Loucy (cell line): ENCODE measurements at regions not wholly inside any gene's neighbourhood (a gene's known extent, or its start where the extent isn't known, plus 50 kb on each side); places are given as distances from the start of the nearest gene placed in this dataset.

ENCODE experiments used
- H2AFZ ChIP-seq: fragments of 200-600 bp; sonication (generic); 2 replicates; pipeline ENCODE4 v1.6.0; 2016; ENCODE audit warnings: antibody characterized with exemption, mild to moderate bottlenecking, low read length, moderate library complexity
- H3F3A ChIP-seq: fragments of 200-600 bp; 2 replicates; pipeline ENCODE4 v1.6.0; 2016; ENCODE audit warnings: antibody characterized with exemption, low read depth, mild to moderate bottlenecking
- H3K27me3 ChIP-seq: fragments of 200-600 bp; sonication (generic); 2 replicates; pipeline ENCODE4 v1.6.1; 2014; ENCODE audit warnings: low read length, mild to moderate bottlenecking; ENCODE audit not compliant: insufficient read depth, poor library complexity, severe bottlenecking
- H3K36me3 ChIP-seq: fragments of 200-600 bp; sonication (generic); 2 replicates; pipeline ENCODE4 v1.6.1; 2016; ENCODE audit warnings: low read length; ENCODE audit not compliant: insufficient read depth
- H3K4me1 ChIP-seq: fragments of 200-600 bp; sonication (generic); 2 replicates; pipeline ENCODE4 v1.5.1; 2014; ENCODE audit warnings: low read length, mild to moderate bottlenecking; ENCODE audit not compliant: insufficient read depth, poor library complexity, severe bottlenecking
- H3K4me2 ChIP-seq: fragments of 200-600 bp; sonication (generic); 2 replicates; pipeline ENCODE4 v1.6.0; 2014; ENCODE audit warnings: antibody characterized with exemption, low read length, low read depth, mild to moderate bottlenecking; ENCODE audit not compliant: poor library complexity, severe bottlenecking
- H3K4me3 ChIP-seq: fragments of 200-600 bp; sonication (generic); 2 replicates; pipeline ENCODE4 v1.5.1; 2014; ENCODE audit warnings: low read length, mild to moderate bottlenecking, mixed read lengths; ENCODE audit not compliant: poor library complexity, severe bottlenecking
- H3K79me2 ChIP-seq: fragments of 200-600 bp; sonication (generic); 2 replicates; pipeline ENCODE4 v1.6.1; 2014; ENCODE audit warnings: low read length; ENCODE audit not compliant: insufficient read depth
- H3K9ac ChIP-seq: fragments of 200-600 bp; sonication (generic); 2 replicates; pipeline ENCODE4 v1.6.0; 2014; ENCODE audit warnings: mild to moderate bottlenecking, low read depth, low read length, moderate library complexity; ENCODE audit not compliant: poor library complexity, severe bottlenecking
- H3K9me2 ChIP-seq: fragments of 200-600 bp; sonication (generic); replicated peaks from 2 replicates; pipeline ENCODE4 v1.6.1; 2016; ENCODE audit warnings: low read depth, low read length, mixed read lengths
- H3K9me3 ChIP-seq: fragments of 200-600 bp; sonication (generic); 2 replicates; pipeline ENCODE4 v1.6.1; 2014; ENCODE audit warnings: mild to moderate bottlenecking, antibody characterized with exemption, low read length, low read depth; ENCODE audit not compliant: insufficient read depth
- H4K20me1 ChIP-seq: fragments of 200-600 bp; sonication (generic); 2 replicates; pipeline ENCODE4 v1.6.0; 2014; ENCODE audit warnings: antibody characterized with exemption, low read length, mild to moderate bottlenecking; ENCODE audit not compliant: insufficient read depth, poor library complexity, severe bottlenecking
- CTCF ChIP-seq: fragments of 200-600 bp; sonication (generic); conservative IDR thresholded peaks from 2 replicates; pipeline ENCODE4 v1.5.1; 2014; ENCODE audit warnings: mild to moderate bottlenecking, antibody characterized with exemption, low read length
- EZH2phosphoT487 ChIP-seq: fragments of 200-600 bp; IDR thresholded peaks from 2 replicates; pipeline ENCODE4 v1.6.1; 2018; ENCODE audit warnings: antibody characterized with exemption, mild to moderate bottlenecking, moderate library complexity, borderline replicate concordance

- no peaks in the 10 kb centered on the region for H3K36me3 ChIP-seq
- H3K27me3 ChIP-seq, result no peaks in the 10 kb centered on the region
- no peaks in the 10 kb centered on the region for H3F3A ChIP-seq
- no peak overlapping the region for H3K4me3 ChIP-seq
- no peak overlapping the region for H3K9ac ChIP-seq
- H3K9me2 ChIP-seq, result no peaks in the 10 kb centered on the region
- no peaks in the 10 kb centered on the region for H3K79me2 ChIP-seq
- H3K9me3 ChIP-seq, result no peaks in the 10 kb centered on the region
- no peaks in the 10 kb centered on the region for H4K20me1 ChIP-seq
- H3K4me1 ChIP-seq, result no peaks in the 10 kb centered on the region
- no peak overlapping the region for H3K4me2 ChIP-seq
- TF ChIP-seq CTCF, result no peak
- no peak for TF ChIP-seq EZH2phosphoT487
- H2AFZ ChIP-seq, result no peak overlapping the region
Observed at GRCh38 chr21:41643246-41643966, 123.4 kb downstream of the RIPK4 start.

- Histone ChIP-seq H3K9me2 (no peaks in the 10 kb centered on the region), H3K9me3 (no peaks in the 10 kb centered on the region), H3K79me2 (no peaks in the 10 kb centered on the region), H3K9ac (no peak overlapping the region), H3K4me2 (no peak overlapping the region), H3K4me1 (no peaks in the 10 kb centered on the region), H4K20me1 (no peaks in the 10 kb centered on the region), H3F3A (no peaks in the 10 kb centered on the region), H2AFZ (no peak overlapping the region; the same call in 1 of the 2 replicates), H3K36me3 (no peaks in the 10 kb centered on the region), H3K27me3 (no peaks in the 10 kb centered on the region), H3K4me3 (no peak overlapping the region)
- TF ChIP-seq CTCF (no peak), EZH2phosphoT487 (no peak)
Observed at GRCh38 chr21:41641821-41642701, 124.8 kb downstream of the RIPK4 start.

GRCh38 chr21:41641510-41641815 is 125.4 kb downstream of the RIPK4 start:
- Histone ChIP-seq H3K9ac (no peak overlapping the region), H3K4me2 (no peak overlapping the region), H3K4me3 (no peak overlapping the region)

More at GRCh38 chr21:41641510-41641815, 125.4 kb downstream of the RIPK4 start:
- H3K27me3 ChIP-seq, result no peaks in the 10 kb centered on the region
- H3F3A ChIP-seq, result no peaks in the 10 kb centered on the region
- H3K79me2 ChIP-seq, result no peaks in the 10 kb centered on the region
- no peaks in the 10 kb centered on the region for H3K9me3 ChIP-seq
- H2AFZ ChIP-seq, result no peak overlapping the region
- H3K4me1 ChIP-seq, result no peaks in the 10 kb centered on the region
- H4K20me1 ChIP-seq, result no peaks in the 10 kb centered on the region
- H3K9me2 ChIP-seq, result no peaks in the 10 kb centered on the region
- no peak for TF ChIP-seq EZH2phosphoT487
- no peak for TF ChIP-seq CTCF
- H3K36me3 ChIP-seq, result no peaks in the 10 kb centered on the region
